ENCODE measurements at regions not wholly inside any gene's neighbourhood (a gene's known extent, or its start where the extent isn't known, plus 50 kb on each side); places are given as distances from the start of the nearest gene placed in this dataset.

DNA sequence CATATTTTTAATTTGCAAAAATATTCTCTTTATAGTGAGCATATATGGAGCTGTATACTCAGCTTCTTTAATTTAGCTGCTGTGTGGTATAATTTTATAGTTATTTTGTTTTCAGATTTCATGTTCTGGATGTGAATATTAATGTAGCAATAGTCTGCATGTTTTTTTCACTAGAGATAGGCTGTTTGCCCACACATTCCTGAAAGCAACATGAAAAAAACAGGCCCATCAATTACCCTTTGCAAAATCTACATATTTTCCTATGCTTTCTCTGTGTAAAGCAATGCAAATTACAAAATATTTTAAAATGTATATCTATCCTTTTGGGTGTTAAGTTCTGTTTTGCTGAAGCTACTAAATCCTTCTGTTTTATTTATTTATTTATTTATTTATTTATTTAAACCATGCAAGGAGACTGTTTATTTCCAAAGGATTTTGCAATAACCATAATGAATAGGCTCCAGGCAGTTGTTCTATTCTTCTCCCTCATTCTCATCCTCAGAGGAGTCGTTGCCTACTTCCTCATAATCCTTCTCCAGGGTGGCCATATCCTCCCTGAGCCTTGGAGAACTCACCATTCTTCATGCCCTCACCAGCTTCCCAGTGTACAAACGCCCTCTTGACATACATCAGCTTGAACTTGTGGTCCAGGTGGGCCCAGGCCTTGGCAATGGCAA lies 277.1 kb downstream of the ANKRD50 start:
- DNase-seq, result no peak
- no peak for ATAC-seq
- TF ChIP-seq, protein P1, sequence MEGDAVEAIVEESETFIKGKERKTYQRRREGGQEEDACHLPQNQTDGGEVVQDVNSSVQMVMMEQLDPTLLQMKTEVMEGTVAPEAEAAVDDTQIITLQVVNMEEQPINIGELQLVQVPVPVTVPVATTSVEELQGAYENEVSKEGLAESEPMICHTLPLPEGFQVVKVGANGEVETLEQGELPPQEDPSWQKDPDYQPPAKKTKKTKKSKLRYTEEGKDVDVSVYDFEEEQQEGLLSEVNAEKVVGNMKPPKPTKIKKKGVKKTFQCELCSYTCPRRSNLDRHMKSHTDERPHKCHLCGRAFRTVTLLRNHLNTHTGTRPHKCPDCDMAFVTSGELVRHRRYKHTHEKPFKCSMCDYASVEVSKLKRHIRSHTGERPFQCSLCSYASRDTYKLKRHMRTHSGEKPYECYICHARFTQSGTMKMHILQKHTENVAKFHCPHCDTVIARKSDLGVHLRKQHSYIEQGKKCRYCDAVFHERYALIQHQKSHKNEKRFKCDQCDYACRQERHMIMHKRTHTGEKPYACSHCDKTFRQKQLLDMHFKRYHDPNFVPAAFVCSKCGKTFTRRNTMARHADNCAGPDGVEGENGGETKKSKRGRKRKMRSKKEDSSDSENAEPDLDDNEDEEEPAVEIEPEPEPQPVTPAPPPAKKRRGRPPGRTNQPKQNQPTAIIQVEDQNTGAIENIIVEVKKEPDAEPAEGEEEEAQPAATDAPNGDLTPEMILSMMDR (IDR thresholded peaks at IDR 0.05), result no peak
- Histone ChIP-seq H3K36me3 (no peaks in the 10 kb centered on the region), H3K4me3 (no peak overlapping the region), H3K4me1 (peaks cover 4% of the 10 kb centered on the region), H3K27ac (no peak overlapping the region), H3K27me3 (ENCODE audit: low read depth) (no peaks in the 10 kb centered on the region), H3K9me3 (no peaks in the 10 kb centered on the region)
- intact Hi-C loops (cut with DNase I), result no loop called here

DNA sequence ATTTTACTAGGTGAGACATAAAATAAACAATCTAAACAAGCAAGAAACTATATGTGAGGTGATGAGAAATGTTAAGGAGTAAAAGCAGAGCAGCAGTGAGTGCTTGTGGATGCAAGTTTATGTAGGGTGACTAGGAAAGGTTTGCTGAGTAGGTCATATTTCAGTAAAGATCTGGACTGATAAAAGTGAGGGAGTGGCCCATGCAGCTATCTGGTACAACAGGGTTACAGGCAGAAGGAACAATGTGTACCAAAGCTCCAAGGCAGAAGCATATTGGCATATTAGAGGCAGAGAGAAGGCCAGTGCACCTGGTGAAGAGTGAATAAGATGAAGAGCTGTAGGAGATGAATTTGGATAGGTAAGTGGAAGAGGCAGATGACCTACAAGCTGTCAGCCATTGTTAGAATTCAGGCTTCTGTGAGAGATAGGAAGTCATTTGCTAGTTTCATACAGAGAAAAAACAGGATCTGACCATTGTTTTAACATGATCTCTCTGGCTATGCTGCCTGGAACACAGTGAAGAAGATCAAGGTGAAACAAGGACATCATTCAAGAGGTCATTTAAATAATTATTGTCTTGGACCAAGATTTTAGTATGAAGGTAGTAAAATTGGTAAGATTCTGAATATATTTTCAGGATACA lies 274.6 kb downstream of the ANKRD50 start:
- TF ChIP-seq, protein P1 (IDR thresholded peaks at IDR 0.05), result no peak
- Histone ChIP-seq H3K4me1 (peaks cover 4% of the 10 kb centered on the region), H3K4me3 (no peak overlapping the region), H3K27ac (no peak overlapping the region), H3K9me3 (no peaks in the 10 kb centered on the region), H3K27me3 (ENCODE audit: low read depth) (no peaks in the 10 kb centered on the region), H3K36me3 (no peaks in the 10 kb centered on the region)
- no peak for ATAC-seq
- intact Hi-C loops (cut with DNase I), result no loop called here
- no peak for DNase-seq

DNA sequence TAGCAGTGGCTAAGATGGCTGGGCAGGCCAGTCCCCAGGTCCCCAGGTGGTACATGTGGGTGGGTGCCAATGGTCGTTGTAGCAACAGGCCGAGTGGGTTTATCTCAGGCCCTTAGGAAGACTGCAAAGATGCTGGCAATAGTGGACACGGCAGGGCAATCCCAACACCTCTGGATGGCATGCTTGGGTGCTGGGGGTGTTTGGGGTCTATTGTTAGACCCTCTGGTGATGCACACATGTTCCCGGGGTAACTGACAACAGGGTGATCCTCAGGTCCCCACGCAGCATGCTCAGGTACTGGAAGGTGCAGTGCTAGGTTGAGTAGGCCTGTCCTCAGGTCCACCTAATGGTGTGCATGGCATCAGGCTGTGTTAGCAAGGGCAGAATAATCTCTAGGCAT lies 267.5 kb downstream of the ANKRD50 start:
- H3K27ac ChIP-seq, result no peak overlapping the region
- DNase-seq, result no peak
- no peaks in the 10 kb centered on the region for H3K27me3 ChIP-seq (ENCODE audit: low read depth)
- H3K4me3 ChIP-seq, result no peak overlapping the region
- H3K4me1 ChIP-seq, result no peaks in the 10 kb centered on the region
- ATAC-seq, result no peak
- H3K9me3 ChIP-seq, result no peaks in the 10 kb centered on the region
- TF ChIP-seq, protein P1 (IDR thresholded peaks at IDR 0.05), result no peak
- H3K36me3 ChIP-seq, result no peaks in the 10 kb centered on the region
- intact Hi-C loops (cut with DNase I), result no loop called here

DNA sequence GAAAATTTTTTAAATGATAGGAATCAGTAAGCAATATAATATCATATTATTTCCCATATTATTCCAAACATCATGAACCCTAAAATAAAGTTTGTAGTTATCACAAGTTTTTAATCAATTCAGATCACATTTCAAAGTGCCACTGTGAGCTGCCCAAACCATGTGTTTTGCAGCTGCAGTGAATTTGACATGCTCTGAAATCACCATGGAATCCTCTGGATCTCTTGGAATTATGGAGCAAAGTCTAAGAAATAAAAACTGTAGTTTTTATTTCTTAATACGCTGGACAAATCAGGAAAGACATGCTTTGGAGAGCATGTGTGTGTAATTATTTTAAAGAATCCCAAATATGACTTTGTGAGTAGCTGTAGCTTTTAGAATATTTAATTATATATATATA lies 262.7 kb downstream of the ANKRD50 start:
- no peaks in the 10 kb centered on the region for H3K9me3 ChIP-seq
- H3K4me1 ChIP-seq, result no peaks in the 10 kb centered on the region
- no peaks in the 10 kb centered on the region for H3K36me3 ChIP-seq
- no peaks in the 10 kb centered on the region for H3K27me3 ChIP-seq (ENCODE audit: low read depth)
- ATAC-seq (no peak), DNase-seq (no peak)
- no peak overlapping the region for H3K4me3 ChIP-seq
- no peak overlapping the region for H3K27ac ChIP-seq
- intact Hi-C loops (cut with DNase I), result no loop called here
- TF ChIP-seq, protein P1 (IDR thresholded peaks at IDR 0.05), result no peak

DNA sequence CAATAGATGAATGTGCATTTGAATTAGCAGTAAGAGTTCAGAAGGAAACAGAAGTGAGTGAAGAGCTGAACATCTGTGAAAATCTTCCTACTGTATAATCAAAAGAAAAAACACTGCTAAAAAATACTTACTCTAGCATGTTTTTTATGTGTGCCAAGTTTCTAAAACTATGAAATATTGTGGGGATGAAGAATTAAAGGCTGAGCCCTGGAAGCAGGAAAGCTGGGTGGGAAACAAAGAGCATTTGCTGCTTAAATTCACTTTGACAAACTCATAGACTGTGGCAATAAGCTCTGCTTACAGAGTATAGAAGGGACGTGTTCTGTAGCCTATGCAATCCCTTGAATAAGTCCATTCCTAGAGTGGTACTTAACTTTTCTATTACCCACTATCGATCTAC lies 261.7 kb downstream of the ANKRD50 start:
- Histone ChIP-seq H3K36me3 (no peaks in the 10 kb centered on the region), H3K27ac (no peak overlapping the region), H3K4me3 (no peak overlapping the region), H3K27me3 (ENCODE audit: low read depth) (no peaks in the 10 kb centered on the region), H3K9me3 (no peaks in the 10 kb centered on the region), H3K4me1 (no peaks in the 10 kb centered on the region)
- intact Hi-C loops (cut with DNase I), result no loop called here
- DNase-seq, result no peak
- no peak for ATAC-seq
- TF ChIP-seq, protein P1 (IDR thresholded peaks at IDR 0.05), result no peak

All from lower lobe of right lung (tissue), 2 donors.